HL-60 (cell line): ENCODE measurements at regions not wholly inside any gene's neighbourhood (a gene's known extent, or its start where the extent isn't known, plus 50 kb on each side); places are given as distances from the start of the nearest gene placed in this dataset.

Source experiments
- DNase-seq, 2 experiments: peaks; one replicate each; pipeline ENCODE4 v3.0.0-alpha.2; 2010 to 2020; ENCODE audit warnings: low read depth in 1 of 2, low spot score in 1 of 2
- H3K27ac ChIP-seq: fragments of 250-450 bp; sonication (Bioruptor Pico); replicated peaks from 2 replicates; pipeline ENCODE4 v1.5.1; 2020; ENCODE audit warnings: mild to moderate bottlenecking, moderate library complexity
- H3K27me3 ChIP-seq: fragments of 250-450 bp; sonication (Bioruptor Pico); 2 replicates; pipeline ENCODE4 v1.5.1; 2021; ENCODE audit warnings: mild to moderate bottlenecking, moderate library complexity; ENCODE audit not compliant: insufficient read depth, poor library complexity, severe bottlenecking
- H3K4me3 ChIP-seq: replicated peaks from 2 replicates; pipeline ENCODE4 v1.5.1; 2011; ENCODE audit warnings: mild to moderate bottlenecking, control low read depth, low read length; ENCODE audit not compliant: insufficient read depth
- CTCF ChIP-seq: IDR thresholded peaks from one replicate; pipeline ENCODE4 v1.5.1; 2011; ENCODE audit warnings: low read length, control low read depth, inconsistent platforms; ENCODE audit not compliant: insufficient read depth
- GABPA ChIP-seq: IDR thresholded peaks from 2 replicates; pipeline ENCODE4 v1.6.1; 2012; ENCODE audit warnings: low read depth
- POLR2AphosphoS5 ChIP-seq: IDR thresholded peaks from 2 replicates; pipeline ENCODE4 v1.6.1; 2012; ENCODE audit warnings: low read depth
- SPI1 ChIP-seq: IDR thresholded peaks from 2 replicates; pipeline ENCODE4 v1.6.1; 2012; ENCODE audit warnings: low read depth, mild to moderate bottlenecking, borderline replicate concordance
- TF ChIP-seq, protein P1 (sequence below): IDR thresholded peaks from 2 replicates; pipeline ENCODE4 v1.6.1; 2012; ENCODE audit warnings: low read depth; ENCODE audit not compliant: insufficient replicate concordance

- H3K27ac ChIP-seq: no peak overlapping the region
- no peak overlapping the region for H3K4me3 ChIP-seq
- TF ChIP-seq GABPA (no peak), POLR2AphosphoS5 (no peak), CTCF (no peak), SPI1 (no peak)
- TF ChIP-seq, protein P1, sequence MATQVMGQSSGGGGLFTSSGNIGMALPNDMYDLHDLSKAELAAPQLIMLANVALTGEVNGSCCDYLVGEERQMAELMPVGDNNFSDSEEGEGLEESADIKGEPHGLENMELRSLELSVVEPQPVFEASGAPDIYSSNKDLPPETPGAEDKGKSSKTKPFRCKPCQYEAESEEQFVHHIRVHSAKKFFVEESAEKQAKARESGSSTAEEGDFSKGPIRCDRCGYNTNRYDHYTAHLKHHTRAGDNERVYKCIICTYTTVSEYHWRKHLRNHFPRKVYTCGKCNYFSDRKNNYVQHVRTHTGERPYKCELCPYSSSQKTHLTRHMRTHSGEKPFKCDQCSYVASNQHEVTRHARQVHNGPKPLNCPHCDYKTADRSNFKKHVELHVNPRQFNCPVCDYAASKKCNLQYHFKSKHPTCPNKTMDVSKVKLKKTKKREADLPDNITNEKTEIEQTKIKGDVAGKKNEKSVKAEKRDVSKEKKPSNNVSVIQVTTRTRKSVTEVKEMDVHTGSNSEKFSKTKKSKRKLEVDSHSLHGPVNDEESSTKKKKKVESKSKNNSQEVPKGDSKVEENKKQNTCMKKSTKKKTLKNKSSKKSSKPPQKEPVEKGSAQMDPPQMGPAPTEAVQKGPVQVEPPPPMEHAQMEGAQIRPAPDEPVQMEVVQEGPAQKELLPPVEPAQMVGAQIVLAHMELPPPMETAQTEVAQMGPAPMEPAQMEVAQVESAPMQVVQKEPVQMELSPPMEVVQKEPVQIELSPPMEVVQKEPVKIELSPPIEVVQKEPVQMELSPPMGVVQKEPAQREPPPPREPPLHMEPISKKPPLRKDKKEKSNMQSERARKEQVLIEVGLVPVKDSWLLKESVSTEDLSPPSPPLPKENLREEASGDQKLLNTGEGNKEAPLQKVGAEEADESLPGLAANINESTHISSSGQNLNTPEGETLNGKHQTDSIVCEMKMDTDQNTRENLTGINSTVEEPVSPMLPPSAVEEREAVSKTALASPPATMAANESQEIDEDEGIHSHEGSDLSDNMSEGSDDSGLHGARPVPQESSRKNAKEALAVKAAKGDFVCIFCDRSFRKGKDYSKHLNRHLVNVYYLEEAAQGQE: no peak
- no peaks in the 10 kb centered on the region for H3K27me3 ChIP-seq
- DNase-seq: no peak
These were observed 52.4 kb upstream of the EEPD1 start for GRCh38 chr7:36100634-36101033.
